ENCODE measurements at regions not wholly inside any gene's neighbourhood (a gene's known extent, or its start where the extent isn't known, plus 50 kb on each side); places are given as distances from the start of the nearest gene placed in this dataset.

DNA sequence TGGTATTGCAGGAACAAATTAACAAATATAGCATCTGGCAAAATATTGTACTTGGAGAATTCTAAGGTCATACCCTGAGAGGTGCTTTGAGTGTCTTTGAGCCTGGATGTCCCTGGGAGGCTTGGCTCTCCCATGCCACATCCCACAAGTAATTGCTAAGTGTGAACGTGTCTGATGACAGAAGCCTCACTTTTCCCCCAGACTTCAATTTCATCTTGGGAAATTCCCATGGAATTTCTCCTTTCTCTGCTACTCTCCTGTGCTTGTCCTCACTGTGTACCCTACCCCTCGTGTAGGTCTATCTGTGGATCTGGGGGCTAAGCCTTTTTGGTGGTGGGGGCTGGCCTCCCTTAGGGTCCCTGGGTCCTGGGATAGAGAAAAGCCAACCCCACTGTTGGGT, 293.3 kb downstream of the TCF7L2 start:
- Histone ChIP-seq H3K9me2 (ENCODE audit: insufficient read depth) (no peaks in the 10 kb centered on the region), H3K4me1 (ENCODE audit: control insufficient read depth in 1 of 2, insufficient read depth in 2 of 2, low read length in 2 of 2) (no peaks in the 10 kb centered on the region), H3K9ac (ENCODE audit: low read length) (no peak overlapping the region), H3K9me3 (ENCODE audit: control insufficient read depth in 1 of 2, insufficient read depth in 1 of 2, low read depth in 1 of 2, low read length in 2 of 2) (no peaks in the 10 kb centered on the region), H3K4me3 (replicated peaks in 1 of 2; ENCODE audit: low read depth in 1 of 2, low read length in 2 of 2) (no peak overlapping the region), H3K4me2 (ENCODE audit: low read length) (no peak overlapping the region), H3K27ac (ENCODE audit: low read depth, low read length) (no peak overlapping the region), H4K20me1 (ENCODE audit: insufficient read depth) (no peaks in the 10 kb centered on the region), H2AFZ (ENCODE audit: low read depth, low read length, poor library complexity, severe bottlenecking) (no peak overlapping the region), H3K79me2 (ENCODE audit: insufficient read depth, low read length) (no peaks in the 10 kb centered on the region), H3K36me3 (ENCODE audit: control insufficient read depth in 1 of 2, insufficient read depth in 2 of 2, low read length in 2 of 2) (no peaks in the 10 kb centered on the region), H3K27me3 (ENCODE audit: insufficient read depth, low read length) (peaks cover 17% of the 10 kb centered on the region; the same call in 1 of the 2 replicates)
- RAD21 ChIA-PET (ENCODE audit: low non-redundant PET in 1 of 2, low total read pairs in 2 of 2, uncharacterized antibody in 2 of 2, unreplicated experiment in 2 of 2): no interaction called here
- CTCF ChIA-PET: no interaction called here
- TF ChIP-seq, protein P1, sequence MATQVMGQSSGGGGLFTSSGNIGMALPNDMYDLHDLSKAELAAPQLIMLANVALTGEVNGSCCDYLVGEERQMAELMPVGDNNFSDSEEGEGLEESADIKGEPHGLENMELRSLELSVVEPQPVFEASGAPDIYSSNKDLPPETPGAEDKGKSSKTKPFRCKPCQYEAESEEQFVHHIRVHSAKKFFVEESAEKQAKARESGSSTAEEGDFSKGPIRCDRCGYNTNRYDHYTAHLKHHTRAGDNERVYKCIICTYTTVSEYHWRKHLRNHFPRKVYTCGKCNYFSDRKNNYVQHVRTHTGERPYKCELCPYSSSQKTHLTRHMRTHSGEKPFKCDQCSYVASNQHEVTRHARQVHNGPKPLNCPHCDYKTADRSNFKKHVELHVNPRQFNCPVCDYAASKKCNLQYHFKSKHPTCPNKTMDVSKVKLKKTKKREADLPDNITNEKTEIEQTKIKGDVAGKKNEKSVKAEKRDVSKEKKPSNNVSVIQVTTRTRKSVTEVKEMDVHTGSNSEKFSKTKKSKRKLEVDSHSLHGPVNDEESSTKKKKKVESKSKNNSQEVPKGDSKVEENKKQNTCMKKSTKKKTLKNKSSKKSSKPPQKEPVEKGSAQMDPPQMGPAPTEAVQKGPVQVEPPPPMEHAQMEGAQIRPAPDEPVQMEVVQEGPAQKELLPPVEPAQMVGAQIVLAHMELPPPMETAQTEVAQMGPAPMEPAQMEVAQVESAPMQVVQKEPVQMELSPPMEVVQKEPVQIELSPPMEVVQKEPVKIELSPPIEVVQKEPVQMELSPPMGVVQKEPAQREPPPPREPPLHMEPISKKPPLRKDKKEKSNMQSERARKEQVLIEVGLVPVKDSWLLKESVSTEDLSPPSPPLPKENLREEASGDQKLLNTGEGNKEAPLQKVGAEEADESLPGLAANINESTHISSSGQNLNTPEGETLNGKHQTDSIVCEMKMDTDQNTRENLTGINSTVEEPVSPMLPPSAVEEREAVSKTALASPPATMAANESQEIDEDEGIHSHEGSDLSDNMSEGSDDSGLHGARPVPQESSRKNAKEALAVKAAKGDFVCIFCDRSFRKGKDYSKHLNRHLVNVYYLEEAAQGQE (IDR thresholded peaks at IDR 0.05; ENCODE audit: low read depth): no peak
- TF ChIP-seq POLR2A (IDR thresholded peaks at IDR 0.05; ENCODE audit: borderline replicate concordance, extremely low read depth, insufficient read depth, insufficient read length) (no peak), RAD21 (IDR thresholded peaks at IDR 0.05; ENCODE audit: low read depth) (no peak), ZFX (IDR thresholded peaks at IDR 0.05) (no peak), ZBTB33 (IDR thresholded peaks at IDR 0.05; ENCODE audit: extremely low read depth, insufficient replicate concordance, low read length) (no peak), ZNF274 (IDR thresholded peaks at IDR 0.05; ENCODE audit: low read depth, low read length) (no peak), SP1 (IDR thresholded peaks at IDR 0.05; ENCODE audit: low read depth) (no peak), SIN3A (IDR thresholded peaks at IDR 0.05; ENCODE audit: low read depth) (no peak), CEBPB (IDR thresholded peaks at IDR 0.05; ENCODE audit: low read depth) (no peak), YY1 (IDR thresholded peaks at IDR 0.05; ENCODE audit: extremely low read depth, insufficient replicate concordance, low read depth, low read length) (no peak), EZH2 (IDR thresholded peaks at IDR 0.05) (no peak), CBX3 (IDR thresholded peaks at IDR 0.05; ENCODE audit: low read depth) (no peak), TCF7L2 (IDR thresholded peaks at IDR 0.05; ENCODE audit: borderline replicate concordance, extremely low read depth, insufficient read depth, insufficient read length) (no peak), EGR1 (IDR thresholded peaks at IDR 0.05; ENCODE audit: low read depth) (no peak), JUND (IDR thresholded peaks at IDR 0.05) (no peak), FOSL1 (IDR thresholded peaks at IDR 0.05; ENCODE audit: low read depth) (no peak), ATF3 (IDR thresholded peaks at IDR 0.05) (no peak)
- TF ChIP-seq, protein P2, sequence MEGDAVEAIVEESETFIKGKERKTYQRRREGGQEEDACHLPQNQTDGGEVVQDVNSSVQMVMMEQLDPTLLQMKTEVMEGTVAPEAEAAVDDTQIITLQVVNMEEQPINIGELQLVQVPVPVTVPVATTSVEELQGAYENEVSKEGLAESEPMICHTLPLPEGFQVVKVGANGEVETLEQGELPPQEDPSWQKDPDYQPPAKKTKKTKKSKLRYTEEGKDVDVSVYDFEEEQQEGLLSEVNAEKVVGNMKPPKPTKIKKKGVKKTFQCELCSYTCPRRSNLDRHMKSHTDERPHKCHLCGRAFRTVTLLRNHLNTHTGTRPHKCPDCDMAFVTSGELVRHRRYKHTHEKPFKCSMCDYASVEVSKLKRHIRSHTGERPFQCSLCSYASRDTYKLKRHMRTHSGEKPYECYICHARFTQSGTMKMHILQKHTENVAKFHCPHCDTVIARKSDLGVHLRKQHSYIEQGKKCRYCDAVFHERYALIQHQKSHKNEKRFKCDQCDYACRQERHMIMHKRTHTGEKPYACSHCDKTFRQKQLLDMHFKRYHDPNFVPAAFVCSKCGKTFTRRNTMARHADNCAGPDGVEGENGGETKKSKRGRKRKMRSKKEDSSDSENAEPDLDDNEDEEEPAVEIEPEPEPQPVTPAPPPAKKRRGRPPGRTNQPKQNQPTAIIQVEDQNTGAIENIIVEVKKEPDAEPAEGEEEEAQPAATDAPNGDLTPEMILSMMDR (IDR thresholded peaks at IDR 0.05 in 2 of 3, conservative IDR thresholded peaks at IDR 0.05 in 1 of 3; ENCODE audit: borderline replicate concordance in 1 of 3, insufficient read depth in 1 of 3, low read depth in 2 of 3, low read length in 2 of 3): no peak
- no peak for ATAC-seq
- DNase-seq (ENCODE audit: low read depth, low spot score): no peak
- POLR2A ChIA-PET: no interaction called here
- intact Hi-C loops (cut with micrococcal nuclease): no loop called here
- BruUV-seq (replicated peaks): no TSS peak
